Neural cell (in vitro differentiated cells): ENCODE measurements at regions not wholly inside any gene's neighbourhood (a gene's known extent, or its start where the extent isn't known, plus 50 kb on each side); places are given as distances from the start of the nearest gene placed in this dataset.

Experiments
- H2AFZ ChIP-seq: fragments of 200-600, 300-800 bp; sonication (generic), shearing (Covaris generic); 2 replicates; pipeline ENCODE4 v1.6.0; 2014; ENCODE audit warnings: low read depth, mild to moderate bottlenecking, antibody characterized with exemption, low read length, moderate library complexity
- H3F3A ChIP-seq: fragments of 200-600 bp; shearing (Covaris generic); 2 replicates; pipeline ENCODE4 v1.6.1; 2016; ENCODE audit warnings: mild to moderate bottlenecking, moderate library complexity, mixed read lengths, antibody characterized with exemption, low read length; ENCODE audit not compliant: insufficient read depth, poor library complexity, severe bottlenecking
- H3K27ac ChIP-seq: fragments of 200-600, 300-800 bp; sonication (generic), shearing (Covaris generic); 2 replicates; pipeline ENCODE4 v1.5.1; 2014; ENCODE audit warnings: mild to moderate bottlenecking, low read length, moderate library complexity
- H3K27me3 ChIP-seq: fragments of 300-800, 200-600 bp; sonication (generic), shearing (Covaris generic); 2 replicates; pipeline ENCODE4 v1.6.0; 2014; ENCODE audit warnings: mild to moderate bottlenecking, low read depth, low read length, moderate library complexity; ENCODE audit not compliant: insufficient read depth
- H3K36me3 ChIP-seq: fragments of 300-800, 200-600 bp; sonication (generic), shearing (Covaris generic); 2 replicates; pipeline ENCODE4 v1.5.1; 2014; ENCODE audit warnings: mild to moderate bottlenecking, antibody characterized with exemption, low read length, moderate library complexity; ENCODE audit not compliant: insufficient read depth
- H3K4me2 ChIP-seq: fragments of 300-800, 200-600 bp; sonication (generic), shearing (Covaris generic); 2 replicates; pipeline ENCODE4 v1.6.0; 2014; ENCODE audit warnings: mild to moderate bottlenecking, low read length
- H3K4me3 ChIP-seq: fragments of 300-800, 200-600 bp; sonication (generic), shearing (Covaris generic); 2 replicates; pipeline ENCODE4 v1.5.1; 2014; ENCODE audit warnings: mild to moderate bottlenecking, low read length, moderate library complexity
- H3K79me2 ChIP-seq: fragments of 200-600 bp; shearing (Covaris generic); replicated peaks from 2 replicates; pipeline ENCODE4 v1.6.0; 2014; ENCODE audit warnings: mild to moderate bottlenecking, low read length, moderate library complexity; ENCODE audit not compliant: insufficient read depth
- H3K9ac ChIP-seq: fragments of 300-800, 200-600 bp; sonication (generic), shearing (Covaris generic); 2 replicates; pipeline ENCODE4 v1.6.1; 2016; ENCODE audit warnings: mild to moderate bottlenecking, low read length, mixed read lengths
- H3K9me2 ChIP-seq: fragments of 200-600 bp; shearing (Covaris generic); 2 replicates; pipeline ENCODE4 v1.6.1; 2016; ENCODE audit warnings: mild to moderate bottlenecking, low read length, mixed read lengths; ENCODE audit not compliant: insufficient read depth
- H3K9me3 ChIP-seq: fragments of 200-600, 300-800 bp; sonication (generic), shearing (Covaris generic); 2 replicates; pipeline ENCODE4 v1.6.1; 2016; ENCODE audit warnings: mild to moderate bottlenecking, mixed run types, low read length, moderate library complexity, mixed read lengths
- H4K20me1 ChIP-seq: fragments of 200-600 bp; shearing (Covaris generic); 2 replicates; pipeline ENCODE4 v1.6.1; 2016; ENCODE audit warnings: mild to moderate bottlenecking, mixed run types; ENCODE audit not compliant: insufficient read depth
- EP300 ChIP-seq: fragments of 450-650 bp; conservative IDR thresholded peaks from 2 replicates; pipeline ENCODE4 v1.6.1; 2014; ENCODE audit warnings: antibody characterized with exemption, mild to moderate bottlenecking, moderate library complexity; ENCODE audit not compliant: poor library complexity, severe bottlenecking
- EZH2 ChIP-seq: fragments of 200-600, 300-800 bp; shearing (Covaris generic), sonication (generic); IDR thresholded peaks from 2 replicates; pipeline ENCODE4 v1.6.1; 2014; ENCODE audit warnings: antibody characterized with exemption, low read length, borderline replicate concordance, mild to moderate bottlenecking; ENCODE audit not compliant: insufficient read depth, poor library complexity, severe bottlenecking
- MXI1 ChIP-seq: fragments of 450-650 bp; conservative IDR thresholded peaks from 2 replicates; pipeline ENCODE4 v1.6.1; 2014; ENCODE audit warnings: antibody characterized with exemption, mild to moderate bottlenecking; ENCODE audit not compliant: poor library complexity, severe bottlenecking
- POLR2AphosphoS5 ChIP-seq: IDR thresholded peaks from 2 replicates; pipeline ENCODE4 v1.6.1; 2012
- RAD21 ChIP-seq: fragments of 450-650 bp; conservative IDR thresholded peaks from 2 replicates; pipeline ENCODE4 v1.6.1; 2014; ENCODE audit warnings: antibody characterized with exemption, mild to moderate bottlenecking, moderate library complexity
- REST ChIP-seq: IDR thresholded peaks from 2 replicates; pipeline ENCODE4 v1.6.1; 2012; ENCODE audit warnings: borderline replicate concordance
- SMC3 ChIP-seq: fragments of 450-650 bp; conservative IDR thresholded peaks from 2 replicates; pipeline ENCODE4 v1.6.1; 2014; ENCODE audit warnings: antibody characterized with exemption, mild to moderate bottlenecking, moderate library complexity; ENCODE audit not compliant: poor library complexity
- TAF1 ChIP-seq: IDR thresholded peaks from 2 replicates; pipeline ENCODE4 v1.6.1; 2012; ENCODE audit warnings: low read depth
- TF ChIP-seq, protein P1 (sequence below): fragments of 450-650 bp; IDR thresholded peaks from 2 replicates; pipeline ENCODE4 v1.5.1; 2014; ENCODE audit warnings: antibody characterized with exemption, mild to moderate bottlenecking, moderate library complexity; ENCODE audit not compliant: poor library complexity, severe bottlenecking

GRCh38 chr7:109638321-109638720 is 1068.6 kb downstream of the DNAJB9 start:
- Histone ChIP-seq H3K4me3 (no peak overlapping the region), H3F3A (no peaks in the 10 kb centered on the region), H3K9me2 (no peaks in the 10 kb centered on the region), H3K9me3 (no peaks in the 10 kb centered on the region), H3K27ac (no peak overlapping the region), H3K36me3 (no peaks in the 10 kb centered on the region), H2AFZ (no peak overlapping the region), H3K4me2 (no peak overlapping the region), H3K79me2 (no peaks in the 10 kb centered on the region), H4K20me1 (no peaks in the 10 kb centered on the region), H3K9ac (no peak overlapping the region), H3K27me3 (no peaks in the 10 kb centered on the region)
- TF ChIP-seq POLR2AphosphoS5 (no peak), MXI1 (no peak), RAD21 (no peak), EZH2 (no peak), REST (no peak), TAF1 (no peak), SMC3 (no peak), EP300 (no peak)
- TF ChIP-seq, protein P1, sequence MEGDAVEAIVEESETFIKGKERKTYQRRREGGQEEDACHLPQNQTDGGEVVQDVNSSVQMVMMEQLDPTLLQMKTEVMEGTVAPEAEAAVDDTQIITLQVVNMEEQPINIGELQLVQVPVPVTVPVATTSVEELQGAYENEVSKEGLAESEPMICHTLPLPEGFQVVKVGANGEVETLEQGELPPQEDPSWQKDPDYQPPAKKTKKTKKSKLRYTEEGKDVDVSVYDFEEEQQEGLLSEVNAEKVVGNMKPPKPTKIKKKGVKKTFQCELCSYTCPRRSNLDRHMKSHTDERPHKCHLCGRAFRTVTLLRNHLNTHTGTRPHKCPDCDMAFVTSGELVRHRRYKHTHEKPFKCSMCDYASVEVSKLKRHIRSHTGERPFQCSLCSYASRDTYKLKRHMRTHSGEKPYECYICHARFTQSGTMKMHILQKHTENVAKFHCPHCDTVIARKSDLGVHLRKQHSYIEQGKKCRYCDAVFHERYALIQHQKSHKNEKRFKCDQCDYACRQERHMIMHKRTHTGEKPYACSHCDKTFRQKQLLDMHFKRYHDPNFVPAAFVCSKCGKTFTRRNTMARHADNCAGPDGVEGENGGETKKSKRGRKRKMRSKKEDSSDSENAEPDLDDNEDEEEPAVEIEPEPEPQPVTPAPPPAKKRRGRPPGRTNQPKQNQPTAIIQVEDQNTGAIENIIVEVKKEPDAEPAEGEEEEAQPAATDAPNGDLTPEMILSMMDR = no peak

DNA sequence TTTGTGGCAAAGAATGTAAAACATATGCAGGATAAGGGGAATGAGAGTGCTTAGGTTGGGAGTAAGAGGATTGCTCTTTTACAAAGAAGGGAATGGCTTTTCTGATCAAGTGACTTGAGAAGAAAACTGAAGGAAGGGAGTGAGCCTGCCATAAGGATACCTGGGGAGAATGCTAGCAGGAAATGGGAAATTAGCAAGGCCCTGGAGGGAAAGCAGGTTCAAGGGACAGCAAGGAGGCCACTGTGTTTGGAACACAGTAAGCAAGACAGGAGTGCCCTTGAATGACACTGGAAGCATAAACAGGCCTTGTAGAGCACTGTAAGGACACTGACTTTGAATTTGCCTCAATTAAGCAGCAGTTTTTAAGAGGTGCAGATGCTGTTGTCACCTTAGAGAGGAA is 1069.9 kb downstream of the DNAJB9 start:
- no peaks in the 10 kb centered on the region for H3K9me3 ChIP-seq

More for the DNA sequence above, 1069.9 kb downstream of the DNAJB9 start:
- Histone ChIP-seq H3K79me2 (no peaks in the 10 kb centered on the region), H3K27ac (no peak overlapping the region), H3K9ac (no peak overlapping the region), H3K4me2 (no peak overlapping the region), H3K4me3 (no peak overlapping the region), H3F3A (no peaks in the 10 kb centered on the region), H3K36me3 (no peaks in the 10 kb centered on the region), H4K20me1 (no peaks in the 10 kb centered on the region), H2AFZ (no peak overlapping the region), H3K27me3 (no peaks in the 10 kb centered on the region), H3K9me2 (no peaks in the 10 kb centered on the region)
- TF ChIP-seq TAF1 (no peak), RAD21 (no peak), EP300 (no peak), SMC3 (no peak), EZH2 (no peak), REST (no peak), MXI1 (no peak), POLR2AphosphoS5 (no peak)
- TF ChIP-seq, protein P1 = no peak
